T-cell (primary cell): ENCODE measurements at regions not wholly inside any gene's neighbourhood (a gene's known extent, or its start where the extent isn't known, plus 50 kb on each side); places are given as distances from the start of the nearest gene placed in this dataset.

ENCODE experiments used
- ATAC-seq, 4 experiments: fragments of 200-7000 bp in 3 of 4; fragments of 150-1000 bp in 1 of 4; cut with Tn5 transposase; replicated peaks in 1 of 4; 1 replicate in 3 of 4; 2 replicates in 1 of 4; pipeline ENCODE4 v1.10.0; 2021; ENCODE audit warnings: moderate library complexity in 3 of 4, mild to moderate bottlenecking in 2 of 4, moderate number of reproducible peaks in 1 of 4
- CTCF ChIA-PET, 2 donors: fragments of 300-600 bp; sonication (Branson Sonifier 250); formaldehyde crosslinking; loops; one replicate each; lab custom pipeline; 2022; ENCODE audit warnings: antibody characterized with exemption in 2 of 2; lab: Charles Lee
- POLR2A ChIA-PET, 2 donors: fragments of 300-600 bp; sonication (Branson Sonifier 250); formaldehyde crosslinking; loops; one replicate each; lab custom pipeline; 2022; ENCODE audit warnings: antibody characterized with exemption in 2 of 2; lab: Charles Lee
- DNase-seq, 35 experiments: peaks; one replicate each; pipeline versions ENCODE4 v3.0.0 to v3.0.0-alpha.2; 2013 to 2023
- H3K27ac ChIP-seq: one replicate; pipeline ENCODE4 v1.5.1; 2013; ENCODE audit warnings: low read length
- H3K27me3 ChIP-seq, 2 experiments: replicated peaks in 1 of 2; 1 replicate in 1 of 2; 2 replicates in 1 of 2; pipeline versions ENCODE4 v1.6.1 to v1.7.0; 2013; ENCODE audit warnings: low read length in 1 of 2, mixed read lengths in 1 of 2; ENCODE audit not compliant: control insufficient read depth in 2 of 2, insufficient read depth in 2 of 2; ENCODE audit errors: extremely low read depth in 1 of 2
- H3K36me3 ChIP-seq, 2 donors: 1 replicate in 1 of 2; 2 replicates in 1 of 2; pipeline versions ENCODE4 v1.6.1 to v1.7.0; 2013; ENCODE audit warnings: low read length in 1 of 2; ENCODE audit not compliant: control insufficient read depth in 2 of 2, insufficient read depth in 1 of 2; ENCODE audit errors: extremely low read depth in 1 of 2
- H3K4me1 ChIP-seq, 2 experiments: 1 replicate in 1 of 2; 2 replicates in 1 of 2; pipeline versions ENCODE4 v1.6.1 to v1.7.0; 2013; ENCODE audit warnings: low read length in 2 of 2, mixed read lengths in 1 of 2; ENCODE audit not compliant: insufficient read depth in 2 of 2, control insufficient read depth in 1 of 2; ENCODE audit errors: extremely low read depth in 1 of 2
- H3K4me3 ChIP-seq, 2 donors: 1 replicate in 1 of 2; 2 replicates in 1 of 2; pipeline versions ENCODE4 v1.5.1 to v1.7.0; 2013; ENCODE audit warnings: mild to moderate bottlenecking in 2 of 2, low read length in 1 of 2, moderate library complexity in 1 of 2; ENCODE audit not compliant: control insufficient read depth in 1 of 2; ENCODE audit errors: extremely low read depth in 1 of 2
- H3K9me3 ChIP-seq: 2 replicates; pipeline ENCODE4 v1.7.0; 2013
- H3K27ac Mint-ChIP-seq, 2 donors: one replicate each; pipeline ENCODE4 v1.8.0; 2020 to 2021; ENCODE audit warnings: mild to moderate bottlenecking in 2 of 2, mixed read lengths in 2 of 2
- H3K27me3 Mint-ChIP-seq, 2 donors: one replicate each; pipeline ENCODE4 v1.8.0; 2021 to 2022; ENCODE audit warnings: mixed read lengths in 2 of 2
- H3K36me3 Mint-ChIP-seq: one replicate; pipeline ENCODE4 v1.8.0; 2021; ENCODE audit warnings: mixed read lengths
- H3K4me1 Mint-ChIP-seq, 3 donors: one replicate each; pipeline ENCODE4 v1.8.0; 2020 to 2022; ENCODE audit warnings: mixed read lengths in 3 of 3, mild to moderate bottlenecking in 1 of 3
- H3K4me3 Mint-ChIP-seq, 3 donors: one replicate each; pipeline ENCODE4 v1.8.0; 2020 to 2022; ENCODE audit warnings: mild to moderate bottlenecking in 3 of 3, mixed read lengths in 3 of 3, moderate library complexity in 3 of 3
- H3K9me3 Mint-ChIP-seq, 3 donors: one replicate each; pipeline ENCODE4 v1.8.0; 2020 to 2022; ENCODE audit warnings: mixed read lengths in 3 of 3
- WGBS: methylation state at CpG from one replicate; pipeline ENCODE4 v1.1.5; 2013; ENCODE audit warnings: missing lambda C conversion rate; ENCODE audit not compliant: insufficient coverage; 5-methylcytosine and 5-hydroxymethylcytosine counted together

DNA sequence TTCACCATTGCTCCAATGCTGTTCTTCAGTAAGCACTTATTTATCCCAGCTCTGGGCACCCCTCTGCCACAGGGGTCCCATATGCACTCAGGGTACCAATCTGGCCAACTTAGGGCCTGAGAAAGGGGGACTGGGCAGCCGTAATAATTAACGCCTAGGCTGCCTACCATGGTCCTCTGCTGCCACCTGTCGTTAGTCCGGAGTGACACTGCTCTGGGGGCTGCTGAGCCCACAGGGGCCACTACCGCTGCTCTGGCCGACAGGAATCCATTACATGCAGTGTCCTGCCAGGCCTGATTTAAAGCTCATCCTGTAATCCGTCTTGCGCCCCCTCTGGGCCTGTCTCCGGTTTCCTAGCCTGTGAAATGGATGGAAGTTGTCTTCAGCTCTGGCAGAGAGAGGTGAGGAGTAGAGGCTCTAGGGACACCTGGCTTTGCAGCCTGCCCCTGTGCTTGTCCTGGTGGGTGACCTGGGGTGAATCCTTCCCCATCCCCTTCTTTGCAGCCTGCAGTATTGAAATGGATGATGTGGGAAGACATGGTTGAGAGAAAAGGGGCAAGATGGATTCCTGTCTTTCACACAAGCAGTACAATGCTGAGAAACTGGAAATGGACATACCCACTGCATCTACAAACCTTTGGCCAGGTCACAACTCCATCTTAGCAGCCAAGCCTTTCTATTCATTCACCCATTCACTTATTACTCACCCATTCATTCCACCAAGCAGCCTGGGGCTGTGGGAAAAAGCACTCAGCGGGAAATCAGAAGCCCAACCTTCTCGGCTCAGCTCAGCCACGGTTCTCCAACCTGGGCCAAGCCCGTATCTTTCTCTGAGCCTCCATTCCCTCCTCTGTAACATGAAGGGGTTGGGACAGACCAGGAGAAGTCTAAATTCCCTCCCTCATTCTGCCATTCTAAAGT lies 116.3 kb upstream of the NALF2 start:
- CTCF ChIA-PET: no interaction called here
- Histone ChIP-seq H3K27ac (no peak overlapping the region), H3K4me1 (peaks cover 0 to 3% of the 10 kb centered on the region in 2 experiments), H3K9me3 (no peaks in the 10 kb centered on the region), H3K27me3 (peaks cover 0 to 10% of the 10 kb centered on the region in 2 experiments), H3K36me3 (no peaks in the 10 kb centered on the region), H3K4me3 (no peak overlapping the region)
- Mint-ChIP-seq H3K4me1 (no peaks in the 10 kb centered on the region), H3K27me3 (peaks cover 7 to 59% of the 10 kb centered on the region in 2 donors), H3K36me3 (no peaks in the 10 kb centered on the region), H3K27ac (no peak overlapping the region), H3K9me3 (no peaks in the 10 kb centered on the region), H3K4me3 (no peak overlapping the region)
- DNase-seq (peak in 22 of 35 experiments; percentile 0 to 36 (median 6)), ATAC-seq (no peak)
- POLR2A ChIA-PET: no interaction called here
- WGBS: 4% methylated on average over 6 of the region's 13 CpGs

DNA sequence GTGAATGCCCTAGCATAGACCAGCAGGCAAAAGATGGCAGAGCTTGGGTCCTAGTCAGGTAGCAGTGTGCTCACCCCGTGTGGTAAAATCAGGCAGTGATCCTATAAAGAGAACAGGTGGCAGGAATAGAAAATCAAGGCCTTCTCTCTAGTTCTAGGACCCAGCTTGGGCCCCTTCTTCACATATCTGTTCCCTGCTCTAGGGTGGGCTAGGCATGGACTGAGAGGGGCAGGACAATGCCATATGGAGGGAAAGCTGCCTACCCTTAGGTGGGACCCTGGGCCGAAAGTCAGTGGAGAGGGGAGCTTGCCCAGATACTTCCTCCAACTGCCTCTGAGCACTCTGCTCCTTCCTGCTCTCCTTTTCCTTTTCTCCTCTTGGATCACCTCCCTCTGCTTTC lies 117.4 kb upstream of the NALF2 start:
- Mint-ChIP-seq H3K9me3 (no peaks in the 10 kb centered on the region), H3K4me3 (no peak overlapping the region), H3K27me3 (peaks cover 7 to 54% of the 10 kb centered on the region in 2 donors), H3K27ac (no peak overlapping the region), H3K36me3 (no peaks in the 10 kb centered on the region), H3K4me1 (no peaks in the 10 kb centered on the region)
- H3K4me3 ChIP-seq: no peak overlapping the region
- POLR2A ChIA-PET: no interaction called here
- CTCF ChIA-PET: no interaction called here
- DNase-seq (no peak), ATAC-seq (no peak)
- no peaks in the 10 kb centered on the region for H3K36me3 ChIP-seq
- peaks cover 0 to 3% of the 10 kb centered on the region in 2 experiments for H3K4me1 ChIP-seq
- H3K27me3 ChIP-seq: peaks cover 0 to 10% of the 10 kb centered on the region in 2 experiments
- no peak overlapping the region for H3K27ac ChIP-seq
- no peaks in the 10 kb centered on the region for H3K9me3 ChIP-seq
- no CpG with 5 or more reads among the region's 2 CpGs for WGBS

DNA sequence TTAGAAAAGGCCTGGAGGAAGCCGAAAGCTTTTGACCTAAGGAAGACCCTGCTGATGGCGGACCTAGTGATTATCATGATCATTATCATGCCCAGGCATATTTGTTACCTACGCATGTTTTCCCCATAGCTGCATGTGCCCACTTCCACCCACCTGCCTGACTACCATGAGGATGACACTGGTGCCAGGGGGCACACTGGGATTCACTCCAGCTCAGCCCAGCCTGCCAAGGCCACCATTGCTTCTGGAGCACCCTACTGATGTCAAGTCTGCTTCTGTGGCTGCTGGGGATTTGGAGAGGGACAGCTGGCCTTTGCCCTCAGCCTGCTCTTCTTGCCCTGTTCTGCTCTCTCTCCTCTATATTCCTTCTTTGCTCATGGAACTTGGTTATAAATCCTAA lies 124.7 kb upstream of the NALF2 start:
- POLR2A ChIA-PET: no interaction called here
- Histone ChIP-seq H3K27ac (no peak overlapping the region), H3K27me3 (no peaks in the 10 kb centered on the region), H3K9me3 (no peaks in the 10 kb centered on the region), H3K4me1 (no peaks in the 10 kb centered on the region), H3K4me3 (no peak overlapping the region), H3K36me3 (no peaks in the 10 kb centered on the region)
- Mint-ChIP-seq H3K27me3 (peaks cover 2 to 15% of the 10 kb centered on the region in 2 donors), H3K36me3 (no peaks in the 10 kb centered on the region), H3K27ac (no peak overlapping the region), H3K4me3 (no peak overlapping the region), H3K9me3 (peaks cover 8 to 13% (median 10%) of the 10 kb centered on the region in 3 donors), H3K4me1 (no peaks in the 10 kb centered on the region)
- CTCF ChIA-PET: no interaction called here
- ATAC-seq: no peak
- WGBS: 76% methylated on average over 2 of the region's 3 CpGs
- no peak for DNase-seq

DNA sequence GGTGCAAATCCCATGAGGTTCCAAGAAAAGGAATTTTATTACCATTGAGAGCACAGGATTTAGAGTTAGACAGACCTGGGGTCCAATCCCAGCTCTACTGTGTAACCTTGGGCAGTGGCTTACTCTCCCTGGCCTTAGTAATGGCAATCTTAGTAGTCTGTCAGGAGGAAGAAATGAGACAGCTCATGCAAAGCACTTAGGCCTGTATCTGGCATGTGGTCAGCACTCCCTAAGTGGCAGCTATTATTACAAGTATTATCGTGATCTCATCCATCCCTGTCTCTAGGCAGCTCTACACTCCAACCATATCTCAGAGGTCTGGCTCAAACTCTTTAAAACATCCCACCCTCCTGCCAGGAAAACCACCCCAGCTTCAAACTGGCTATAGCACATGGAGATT lies 129.6 kb upstream of the NALF2 start:
- H3K9me3 Mint-ChIP-seq: peaks cover 8 to 13% (median 10%) of the 10 kb centered on the region in 3 donors
- H3K4me3 Mint-ChIP-seq: no peak overlapping the region
- CTCF ChIA-PET: no interaction called here

DNA sequence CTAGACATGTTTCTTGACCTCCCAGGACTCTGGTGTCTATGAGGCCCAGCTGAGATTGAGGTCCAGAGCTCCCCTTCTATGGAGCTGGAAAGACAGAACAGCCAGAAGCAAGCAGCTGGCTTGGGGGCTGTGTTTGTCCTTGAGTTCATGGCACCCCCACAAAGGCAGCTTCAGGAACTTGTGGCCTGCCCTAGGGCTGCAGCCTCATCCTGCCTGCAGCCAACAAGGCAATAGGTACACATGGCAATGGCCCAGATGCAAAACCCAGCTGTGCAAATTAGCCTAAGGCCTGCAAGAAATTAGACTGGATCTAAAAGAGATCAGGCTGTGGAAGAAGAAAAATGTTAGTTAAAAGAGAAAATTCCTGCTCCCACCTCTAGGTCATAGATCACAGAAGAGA lies 131.7 kb upstream of the NALF2 start:
- Mint-ChIP-seq H3K27ac (no peak overlapping the region), H3K4me3 (no peak overlapping the region), H3K4me1 (no peaks in the 10 kb centered on the region), H3K27me3 (peaks cover 0 to 24% of the 10 kb centered on the region in 2 donors), H3K9me3 (peaks cover 8 to 13% (median 10%) of the 10 kb centered on the region in 3 donors), H3K36me3 (no peaks in the 10 kb centered on the region)
- no peak for ATAC-seq
- H3K4me3 ChIP-seq: no peak overlapping the region
- H3K9me3 ChIP-seq: no peaks in the 10 kb centered on the region
- no peaks in the 10 kb centered on the region for H3K27me3 ChIP-seq
- H3K27ac ChIP-seq: no peak overlapping the region
- ChIA-PET CTCF (no interaction called here), POLR2A (no interaction called here)
- no peaks in the 10 kb centered on the region for H3K36me3 ChIP-seq
- no peak for DNase-seq
- H3K4me1 ChIP-seq: no peaks in the 10 kb centered on the region

More for the DNA sequence above, 129.6 kb upstream of the NALF2 start:
- H3K27me3 Mint-ChIP-seq: peaks cover 0 to 24% of the 10 kb centered on the region in 2 donors
- no peaks in the 10 kb centered on the region for H3K36me3 Mint-ChIP-seq
- no peaks in the 10 kb centered on the region for H3K27me3 ChIP-seq
- no peak overlapping the region for H3K27ac Mint-ChIP-seq
- DNase-seq (no peak), ATAC-seq (no peak)
- no peaks in the 10 kb centered on the region for H3K9me3 ChIP-seq
- POLR2A ChIA-PET: no interaction called here
- no peaks in the 10 kb centered on the region for H3K36me3 ChIP-seq
- H3K4me1 ChIP-seq: no peaks in the 10 kb centered on the region
- H3K4me3 ChIP-seq: no peak overlapping the region
- H3K27ac ChIP-seq: no peak overlapping the region
- no peaks in the 10 kb centered on the region for H3K4me1 Mint-ChIP-seq
- no CpG with 5 or more reads among the region's 1 CpG for WGBS

DNA sequence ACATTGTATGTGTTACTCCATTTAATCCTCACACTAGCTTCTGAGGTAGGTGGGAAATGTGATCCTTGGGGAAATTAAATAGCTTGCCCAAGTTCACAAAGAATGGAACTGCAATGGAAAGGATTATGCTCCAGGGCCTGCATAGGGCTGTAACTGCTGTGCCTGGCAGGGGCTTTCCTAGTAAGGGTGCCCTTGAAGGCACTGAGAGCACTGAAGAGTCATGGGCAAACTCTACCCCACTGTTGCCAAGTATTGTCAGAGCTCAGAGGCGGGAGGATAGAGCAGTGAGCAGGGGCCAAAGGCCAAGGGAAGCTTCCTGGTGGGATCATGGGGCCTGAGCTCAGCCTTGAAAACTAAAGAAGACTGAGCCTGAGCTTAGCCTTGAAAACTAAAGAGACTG lies 133.0 kb upstream of the NALF2 start:
- no peak overlapping the region for H3K4me3 ChIP-seq
- ATAC-seq: no peak
- Mint-ChIP-seq H3K27ac (no peak overlapping the region), H3K4me1 (no peaks in the 10 kb centered on the region), H3K36me3 (no peaks in the 10 kb centered on the region), H3K9me3 (peaks cover 3 to 9% (median 5%) of the 10 kb centered on the region in 3 donors), H3K27me3 (peaks cover 0 to 24% of the 10 kb centered on the region in 2 donors), H3K4me3 (no peak overlapping the region)
- no peaks in the 10 kb centered on the region for H3K36me3 ChIP-seq
- ChIA-PET POLR2A (no interaction called here), CTCF (no interaction called here)
- H3K27me3 ChIP-seq: no peaks in the 10 kb centered on the region
- WGBS: 57% methylated on average over 1 of the region's 1 CpG
- H3K9me3 ChIP-seq: no peaks in the 10 kb centered on the region
- no peak overlapping the region for H3K27ac ChIP-seq
- H3K4me1 ChIP-seq: no peaks in the 10 kb centered on the region
- no peak for DNase-seq
